ENCODE measurements at regions not wholly inside any gene's neighbourhood (a gene's known extent, or its start where the extent isn't known, plus 50 kb on each side); places are given as distances from the start of the nearest gene placed in this dataset.

DNA sequence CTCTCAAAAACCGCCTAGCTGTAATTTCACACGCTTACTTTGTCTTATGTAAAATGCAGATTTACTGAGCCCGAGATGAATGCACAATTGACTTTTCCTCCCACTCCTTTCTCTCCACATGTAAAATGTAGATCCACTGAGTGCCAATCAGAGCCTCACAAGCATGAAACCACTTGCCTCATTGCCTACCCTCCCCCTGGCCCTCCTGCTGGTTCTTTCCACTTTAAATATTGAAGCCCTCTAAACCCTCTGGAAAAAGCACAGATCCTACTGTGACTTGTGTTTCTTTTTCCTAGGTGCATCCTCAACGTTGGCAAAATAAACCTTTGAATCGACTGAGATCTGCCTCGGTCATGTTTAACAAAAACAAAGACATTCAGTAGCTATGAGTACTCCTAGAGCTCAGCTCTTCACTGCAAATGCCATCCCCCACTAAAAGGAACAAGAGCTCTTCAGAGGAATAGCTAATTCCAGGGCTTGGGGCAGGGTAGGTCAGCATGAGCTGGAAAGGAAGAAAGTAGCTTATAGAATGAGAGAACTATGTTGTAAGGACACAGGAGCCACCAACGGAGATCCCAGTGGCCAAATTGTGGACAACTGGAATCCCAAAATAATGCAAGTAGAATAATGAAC is 365.5 kb upstream of the RUNX1 start:
- no peak for FAIRE-seq

- no peak for FAIRE-seq
Observed at GRCh38 chr21:35414056-35414455, 365.0 kb upstream of the RUNX1 start.

DNA sequence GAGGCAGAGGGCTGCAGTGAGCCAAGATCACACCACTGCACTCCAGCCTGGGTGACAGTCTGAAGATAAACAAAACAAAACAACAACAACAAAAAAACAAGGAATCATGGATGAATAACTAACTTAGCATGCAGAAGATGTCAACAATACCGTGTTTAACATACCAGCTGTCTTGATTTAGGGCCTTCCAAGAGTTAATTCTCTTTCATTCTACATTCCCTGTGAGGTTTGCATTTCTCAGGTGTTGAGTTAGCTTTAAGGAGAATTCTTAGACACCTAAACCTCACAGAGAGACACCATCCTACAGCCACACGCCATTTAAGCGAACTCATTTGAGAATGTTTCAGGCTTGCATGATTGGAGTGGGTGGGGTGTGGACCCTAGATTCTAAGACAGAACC is 363.1 kb upstream of the RUNX1 start:
- no peak for FAIRE-seq

- FAIRE-seq, result no peak
Observed at GRCh38 chr21:35411434-35411833, 362.3 kb upstream of the RUNX1 start.

GRCh38 chr21:35410656-35411055 is 361.6 kb upstream of the RUNX1 start:
- no peak for FAIRE-seq

DNA sequence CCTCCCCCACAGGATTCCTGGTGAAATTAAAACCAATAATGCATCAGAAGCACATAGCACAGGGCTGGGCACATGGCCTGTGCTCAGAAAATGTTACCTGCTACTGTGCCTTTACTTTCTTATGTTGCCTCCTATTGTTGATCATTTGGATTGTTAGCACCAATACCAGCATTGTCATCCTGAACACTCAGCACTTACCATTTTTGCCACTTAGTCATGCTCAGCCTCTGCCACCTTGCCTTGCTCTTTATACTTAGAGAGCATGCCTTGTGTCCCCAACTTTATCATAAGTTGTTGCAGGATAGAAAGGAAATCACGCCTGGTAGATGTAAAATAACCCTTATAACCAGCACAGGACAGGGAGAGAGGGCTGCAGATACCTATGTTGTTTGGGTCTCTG is 361.0 kb upstream of the RUNX1 start:
- FAIRE-seq, result no peak

- FAIRE-seq, result no peak
Observed at GRCh38 chr21:35408401-35408800, 359.3 kb upstream of the RUNX1 start.

DNA sequence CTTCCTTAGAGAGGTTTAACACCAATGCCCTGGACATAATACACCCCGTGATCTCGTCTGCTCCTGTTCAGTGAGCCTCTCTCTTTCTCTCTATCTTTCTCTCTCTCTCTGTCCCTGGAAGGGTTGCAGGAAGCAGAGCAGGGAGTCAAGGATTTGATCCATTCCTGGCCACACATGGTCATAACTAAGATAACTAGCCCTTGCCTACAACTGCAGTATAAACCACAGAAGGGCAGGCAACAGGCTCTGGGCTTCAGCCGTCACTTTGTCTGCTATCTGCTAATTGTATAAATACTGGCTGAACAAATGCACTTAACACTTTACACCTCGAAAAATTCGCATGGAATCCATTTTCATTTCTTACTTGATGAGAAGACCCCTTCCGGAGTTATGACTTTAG is 357.5 kb upstream of the RUNX1 start:
- FAIRE-seq, result no peak

DNA sequence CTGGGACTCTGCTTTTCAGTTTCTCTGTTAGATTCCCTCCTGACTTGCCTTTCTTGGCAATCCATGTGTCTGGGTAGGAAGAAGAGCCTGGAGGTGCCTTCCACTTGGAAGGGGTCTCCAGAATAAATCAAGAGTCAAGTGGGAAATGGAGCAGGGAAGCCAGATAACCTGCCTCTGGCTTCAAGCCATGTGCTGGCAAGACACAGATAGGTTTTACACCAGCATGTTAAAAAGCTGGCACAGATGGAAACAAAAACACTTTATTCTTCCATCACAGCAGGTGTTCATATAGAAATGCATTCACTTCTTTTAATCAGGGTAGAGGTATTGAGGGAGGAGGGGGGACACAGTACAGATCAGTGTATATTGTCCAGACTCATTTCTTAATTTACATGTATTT is 356.9 kb upstream of the RUNX1 start:
- no peak for FAIRE-seq

GRCh38 chr21:35404247-35404646 is 355.1 kb upstream of the RUNX1 start:
- no peak for FAIRE-seq

- no peak for FAIRE-seq
Observed at GRCh38 chr21:35402061-35402460, 353.0 kb upstream of the RUNX1 start.

DNA sequence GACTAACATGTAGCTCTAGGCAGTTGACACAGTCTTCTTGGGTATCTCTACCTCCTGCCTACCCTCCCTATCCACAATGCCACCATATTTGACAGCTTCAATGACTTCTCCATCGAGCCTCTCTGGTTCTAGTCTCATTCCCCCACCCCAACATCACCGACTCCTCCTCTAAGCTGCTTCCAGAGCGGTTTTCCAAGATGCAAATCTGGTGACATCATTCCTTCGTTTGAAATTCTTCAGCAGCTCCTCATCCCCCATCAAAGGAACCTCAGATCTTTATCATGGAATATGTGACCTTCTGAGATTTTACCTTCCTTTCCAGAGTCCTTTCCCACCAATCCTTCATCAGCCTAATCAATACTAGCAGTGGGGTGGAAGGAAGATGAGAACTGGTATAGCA is 352.4 kb upstream of the RUNX1 start:
- no peak for FAIRE-seq

DNA sequence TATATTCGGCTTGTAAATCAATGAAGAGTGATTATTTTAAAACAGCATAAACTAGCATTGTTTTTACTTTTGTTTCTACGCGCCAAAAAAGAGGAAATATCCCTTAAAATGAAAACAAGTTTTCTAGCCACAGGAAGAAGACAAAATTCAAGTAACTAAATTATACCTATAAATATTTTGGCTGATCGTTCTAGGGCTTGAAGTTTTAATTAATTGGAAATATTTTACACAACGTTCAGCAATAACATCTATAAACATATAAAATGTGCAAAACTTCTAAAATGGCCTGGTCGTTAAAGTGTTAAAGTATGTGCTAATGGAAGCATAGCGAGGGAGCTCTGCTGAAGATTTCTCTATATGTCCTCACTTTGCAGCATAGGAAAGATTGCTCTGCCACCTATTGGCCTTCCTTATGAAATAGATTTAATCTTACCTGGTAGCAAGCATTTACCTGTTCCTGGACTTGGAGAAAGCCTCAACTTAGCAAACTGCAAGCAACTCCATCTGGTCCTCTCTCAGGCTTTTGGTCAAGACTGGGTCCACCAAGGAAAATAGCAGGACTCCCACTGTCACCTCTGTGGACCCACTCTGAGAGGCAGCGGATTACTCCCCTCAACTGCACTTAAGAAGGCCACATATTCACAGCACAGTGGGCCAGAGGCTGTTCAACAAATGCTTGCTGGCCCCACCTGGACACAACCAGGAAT is 351.3 kb upstream of the RUNX1 start:
- peak; percentile 94 for FAIRE-seq

DNA sequence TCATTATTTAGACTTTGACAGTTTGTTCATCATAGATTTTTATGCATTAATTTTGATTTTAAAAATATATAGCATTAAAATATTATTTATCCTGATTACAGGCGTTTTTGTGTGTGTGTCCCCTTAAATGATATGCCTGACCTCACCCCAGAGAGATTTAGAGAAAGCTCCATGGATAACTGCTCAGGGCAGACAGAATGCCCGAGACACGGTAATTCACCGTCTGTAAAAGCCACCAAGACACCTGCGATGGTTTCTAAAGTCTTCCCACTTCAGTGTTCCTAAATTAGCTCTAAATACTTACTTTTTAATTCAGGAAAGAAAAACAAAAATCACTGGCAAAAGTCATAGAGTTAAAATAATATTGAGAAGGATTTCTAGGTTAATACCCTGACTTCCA is 350.6 kb upstream of the RUNX1 start:
- no peak for FAIRE-seq

DNA sequence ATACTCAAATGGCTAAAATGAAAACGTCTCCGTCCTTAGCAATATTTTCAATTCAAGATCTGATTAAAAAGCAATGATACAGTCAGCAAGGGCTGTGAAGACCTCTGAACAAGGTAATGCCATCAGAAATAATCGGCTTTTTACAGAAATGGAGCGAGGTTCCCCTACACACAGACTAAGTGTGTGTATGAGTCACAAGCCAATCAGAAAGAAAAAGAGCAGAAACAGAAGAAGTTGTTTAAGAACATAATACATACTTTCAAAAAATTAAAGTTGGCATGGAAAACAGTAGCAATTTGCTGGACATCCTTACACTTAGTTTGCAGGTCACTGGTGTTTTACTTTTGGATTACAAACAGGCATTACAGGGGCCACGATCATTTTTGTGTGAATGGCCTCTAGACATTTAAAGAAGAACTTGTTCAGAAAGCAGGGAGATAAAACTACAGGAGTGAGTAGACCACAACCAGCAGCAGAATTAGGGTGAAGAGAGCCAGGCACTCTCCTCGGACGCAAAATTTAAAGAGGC is 350.0 kb upstream of the RUNX1 start:
- no peak for FAIRE-seq

DNA sequence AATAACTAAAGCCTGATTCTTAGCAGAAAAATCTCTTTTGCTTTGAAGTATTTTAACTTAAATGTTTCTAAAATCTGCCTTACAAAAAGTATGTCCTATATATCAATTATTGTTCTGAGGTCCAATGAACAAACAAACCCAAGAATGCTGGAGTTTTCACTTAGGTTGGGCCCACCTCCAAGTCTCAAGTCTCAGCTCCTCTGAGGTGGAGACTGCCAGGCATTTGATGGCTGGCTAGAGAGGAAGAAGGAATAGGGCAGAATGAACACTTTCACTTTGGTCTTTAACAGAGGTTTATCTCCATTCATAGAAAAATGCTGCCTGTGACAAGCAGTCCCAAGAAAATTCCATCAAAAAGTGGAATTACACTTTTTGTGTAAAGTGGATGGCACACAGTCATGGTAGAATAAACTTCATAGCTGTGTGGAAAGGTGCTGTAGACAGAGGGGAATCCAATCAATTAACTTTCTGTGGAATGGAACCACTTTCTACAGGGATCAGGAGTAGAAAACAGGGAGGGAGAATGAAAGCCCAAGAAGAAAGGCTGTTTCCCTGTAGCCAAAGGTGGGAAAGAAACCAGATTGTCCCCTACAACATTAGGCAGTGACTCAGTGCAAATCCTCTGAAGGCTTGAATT is 349.4 kb upstream of the RUNX1 start:
- no peak for FAIRE-seq

GRCh38 chr21:35397781-35398180 is 348.7 kb upstream of the RUNX1 start:
- FAIRE-seq, result no peak

DNA sequence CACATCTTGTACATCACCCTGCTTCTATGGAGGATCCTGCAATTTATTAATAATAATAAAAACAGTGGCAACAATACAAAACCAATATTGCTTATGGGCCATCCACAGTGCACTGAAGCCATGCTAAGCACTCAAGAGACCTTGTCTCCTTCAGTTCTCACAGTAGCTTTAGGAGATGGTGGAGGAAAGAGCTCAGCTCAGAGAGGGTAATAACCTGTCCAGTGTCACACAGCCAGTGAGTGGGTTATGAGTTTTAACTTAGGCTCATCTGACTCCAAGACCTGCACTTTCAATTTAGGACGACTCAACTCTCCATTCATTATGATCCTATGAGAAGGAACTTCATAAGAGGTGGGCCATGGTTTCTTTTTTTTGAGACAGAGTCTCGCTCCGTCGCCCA is 347.6 kb upstream of the RUNX1 start:
- no peak for FAIRE-seq

GRCh38 chr21:35395728-35396127 is 346.6 kb upstream of the RUNX1 start:
- FAIRE-seq, result no peak

GRCh38 chr21:35394634-35395369 is 345.7 kb upstream of the RUNX1 start:
- no peak for FAIRE-seq

DNA sequence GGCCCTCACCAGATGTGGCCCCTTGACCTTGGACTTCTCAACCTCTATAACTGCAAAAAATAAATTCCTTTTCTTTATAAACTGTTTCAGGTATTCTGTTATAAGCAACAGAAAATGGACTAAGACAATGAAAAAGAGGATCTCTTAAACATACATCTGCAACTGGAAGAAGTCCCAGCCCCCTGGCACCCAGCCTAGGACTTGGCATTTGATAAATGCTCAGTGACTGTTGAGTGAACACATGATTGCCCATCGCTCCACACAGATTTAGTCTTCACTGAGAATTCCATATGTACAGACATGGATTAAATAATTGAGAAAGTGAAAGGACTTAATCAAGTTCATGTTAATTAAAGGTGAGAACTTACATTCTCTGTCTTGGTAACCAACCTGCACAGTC is 344.9 kb upstream of the RUNX1 start:
- no peak for FAIRE-seq

DNA sequence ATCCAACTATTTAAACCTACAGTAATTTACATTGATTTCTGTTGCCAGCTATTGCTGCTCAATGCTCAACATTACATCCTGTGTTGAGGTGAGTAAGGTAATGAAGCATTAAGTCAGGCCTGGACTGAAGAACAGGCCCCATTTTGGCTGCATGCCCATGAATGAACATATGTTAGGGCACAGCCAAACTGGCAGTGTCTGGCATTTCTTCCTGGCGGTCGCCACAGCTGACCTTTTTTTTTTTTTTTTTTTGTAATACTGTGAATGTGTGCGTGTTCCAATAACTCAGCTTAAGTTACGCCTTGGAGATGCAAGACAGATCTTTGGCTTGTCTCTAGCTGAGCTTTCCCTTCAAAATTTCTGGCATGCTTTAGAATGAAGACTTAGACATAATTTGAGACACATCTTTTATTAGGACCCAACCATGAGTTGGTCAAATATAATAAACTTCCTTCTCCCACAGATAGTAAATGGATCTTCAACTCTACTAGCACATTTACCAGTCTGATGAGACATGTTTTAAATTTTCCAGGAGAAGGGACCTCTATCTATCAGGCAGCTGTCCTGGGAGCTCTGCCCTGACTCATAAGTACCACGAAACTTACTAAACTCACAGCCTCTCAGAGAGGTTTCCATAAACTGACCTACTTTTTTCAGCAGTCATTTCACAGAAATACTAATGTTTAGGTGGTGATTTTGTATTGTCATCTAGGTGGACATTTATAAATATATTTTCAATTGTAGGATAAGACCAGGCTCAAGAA is 341.1 kb upstream of the RUNX1 start:
- FAIRE-seq, result peak; percentile 43
